ENCODE measurements at regions not wholly inside any gene's neighbourhood (a gene's known extent, or its start where the extent isn't known, plus 50 kb on each side); places are given as distances from the start of the nearest gene placed in this dataset.
"Not testable (repeated sequence)": the region's sequence is repeated elsewhere in the genome, so short reads cannot be mapped to it uniquely, and the experiment has no call there.

DNA sequence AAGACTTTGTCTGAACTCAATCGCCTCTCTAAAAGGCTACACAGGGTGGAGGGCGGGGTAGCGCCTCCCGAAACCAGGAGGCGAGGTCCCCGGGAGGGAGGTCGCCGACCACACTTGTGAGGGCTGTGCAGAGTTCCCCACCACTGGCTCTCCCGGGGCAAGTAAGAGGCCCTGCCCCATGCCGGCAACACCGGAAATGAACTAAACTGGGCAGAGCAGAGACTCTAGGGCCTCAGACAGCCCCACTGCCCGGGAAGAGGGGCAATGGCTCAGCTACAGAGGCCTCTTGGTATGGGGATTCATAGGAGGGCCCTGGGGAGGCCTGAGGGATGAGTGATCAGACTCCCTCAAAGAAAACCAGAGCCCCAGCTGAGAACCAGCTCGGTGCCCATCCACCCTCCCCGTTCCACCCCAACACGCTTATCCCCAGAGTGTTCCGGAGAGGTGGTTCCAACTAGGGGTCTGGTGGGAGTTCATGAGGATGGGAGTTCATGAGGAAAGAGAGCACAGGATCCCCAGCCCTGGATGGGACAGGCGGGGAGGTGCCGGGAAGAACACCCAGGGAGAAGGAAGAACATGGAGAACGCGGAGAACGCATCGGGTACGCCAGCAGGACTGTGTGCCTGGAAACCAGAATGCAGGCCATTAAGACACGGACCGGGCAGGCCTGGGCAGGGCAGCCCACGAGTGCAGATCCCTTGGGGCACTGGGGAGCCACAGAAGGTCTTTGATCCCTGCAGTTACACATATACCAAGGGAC lies 89.4 kb upstream of the MYL10 start:
- Histone ChIP-seq H3K36me3 (ENCODE audit: control insufficient read depth, insufficient read depth, low read length) (no peaks in the 10 kb centered on the region), H3K4me3 (ENCODE audit: low read length) (no peak overlapping the region), H3K27me3 (ENCODE audit: control insufficient read depth, insufficient read depth, low read length) (no peaks in the 10 kb centered on the region), H3K4me1 (ENCODE audit: control insufficient read depth, insufficient read depth, low read length) (no peaks in the 10 kb centered on the region), H3K9ac (ENCODE audit: low read length) (no peak overlapping the region), H3K27ac (ENCODE audit: low read depth, low read length) (no peak overlapping the region)

DNA sequence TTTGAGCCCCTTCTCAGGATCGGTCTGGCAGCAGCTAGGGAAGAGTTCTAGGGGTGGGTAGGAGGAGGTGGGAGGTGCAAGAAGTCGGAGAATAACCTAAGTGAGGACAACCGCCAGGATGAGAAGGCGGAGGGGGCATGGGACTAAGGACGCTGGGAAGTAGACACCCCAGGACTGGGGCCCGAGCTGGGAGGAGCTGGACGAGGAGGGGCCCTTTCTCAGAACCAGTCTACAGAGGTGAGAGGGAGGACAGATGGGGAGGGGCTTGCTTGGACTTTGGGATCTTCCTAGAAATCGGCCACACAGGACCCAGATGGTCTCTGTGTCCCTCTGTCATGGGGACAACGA lies 90.0 kb upstream of the MYL10 start:
- Histone ChIP-seq H3K27ac (ENCODE audit: low read depth, low read length) (no peak overlapping the region), H3K4me3 (ENCODE audit: low read length) (no peak overlapping the region), H3K27me3 (ENCODE audit: control insufficient read depth, insufficient read depth, low read length) (no peaks in the 10 kb centered on the region), H3K9ac (ENCODE audit: low read length) (no peak overlapping the region), H3K4me1 (ENCODE audit: control insufficient read depth, insufficient read depth, low read length) (no peaks in the 10 kb centered on the region), H3K36me3 (ENCODE audit: control insufficient read depth, insufficient read depth, low read length) (no peaks in the 10 kb centered on the region)

DNA sequence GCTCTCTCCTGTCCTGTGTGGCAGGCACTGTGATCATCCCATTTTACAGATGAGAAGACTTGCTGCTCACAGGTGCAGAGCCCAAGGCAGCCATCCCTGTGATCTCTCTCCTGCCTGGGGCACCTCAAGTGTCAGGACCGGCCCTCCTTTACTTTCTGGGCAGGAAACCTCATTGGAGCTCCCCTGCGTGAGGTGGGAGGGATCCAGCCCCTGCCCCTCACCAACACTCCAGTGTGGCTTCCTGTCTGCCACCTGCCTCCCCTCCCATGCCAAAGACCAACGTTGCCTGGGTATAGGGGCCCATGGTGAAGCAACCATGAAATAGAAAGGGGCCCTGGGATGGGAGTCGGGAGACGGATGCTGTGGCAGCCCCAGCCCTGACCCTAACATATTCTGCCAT lies 91.2 kb upstream of the MYL10 start:
- H3K4me1 ChIP-seq (ENCODE audit: control insufficient read depth, insufficient read depth, low read length): no peaks in the 10 kb centered on the region
- no peak overlapping the region for H3K9ac ChIP-seq (ENCODE audit: low read length)
- no peak overlapping the region for H3K4me3 ChIP-seq (ENCODE audit: low read length)
- no peaks in the 10 kb centered on the region for H3K36me3 ChIP-seq (ENCODE audit: control insufficient read depth, insufficient read depth, low read length)
- no peak overlapping the region for H3K27ac ChIP-seq (ENCODE audit: low read depth, low read length)
- H3K27me3 ChIP-seq (ENCODE audit: control insufficient read depth, insufficient read depth, low read length): no peaks in the 10 kb centered on the region

DNA sequence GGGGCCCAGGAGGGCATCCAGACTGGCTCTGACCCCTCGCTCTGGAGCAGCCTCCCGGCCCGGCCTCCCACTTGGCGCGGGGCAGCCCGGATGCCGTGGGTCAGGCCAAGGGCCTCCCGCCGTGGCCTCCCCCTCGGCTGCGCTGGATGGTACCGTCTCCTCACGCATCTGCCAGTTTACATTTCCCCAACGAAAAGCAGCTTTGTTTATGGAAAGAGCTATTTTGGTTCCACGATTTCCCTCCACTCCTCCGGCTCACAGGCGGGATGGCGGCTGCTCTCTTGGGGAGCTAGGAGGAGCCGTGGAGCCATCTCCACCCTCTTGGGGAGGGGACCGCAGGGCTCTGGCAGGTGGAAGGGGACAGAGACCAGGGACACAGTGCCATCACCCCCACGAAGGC lies 93.2 kb upstream of the MYL10 start:
- Histone ChIP-seq H3K27ac (ENCODE audit: low read depth, low read length) (no peak overlapping the region), H3K36me3 (ENCODE audit: control insufficient read depth, insufficient read depth, low read length) (no peaks in the 10 kb centered on the region), H3K27me3 (ENCODE audit: control insufficient read depth, insufficient read depth, low read length) (no peaks in the 10 kb centered on the region), H3K9ac (ENCODE audit: low read length) (no peak overlapping the region), H3K4me1 (ENCODE audit: control insufficient read depth, insufficient read depth, low read length) (no peaks in the 10 kb centered on the region), H3K4me3 (ENCODE audit: low read length) (peak overlapping the region; percentile 21)

DNA sequence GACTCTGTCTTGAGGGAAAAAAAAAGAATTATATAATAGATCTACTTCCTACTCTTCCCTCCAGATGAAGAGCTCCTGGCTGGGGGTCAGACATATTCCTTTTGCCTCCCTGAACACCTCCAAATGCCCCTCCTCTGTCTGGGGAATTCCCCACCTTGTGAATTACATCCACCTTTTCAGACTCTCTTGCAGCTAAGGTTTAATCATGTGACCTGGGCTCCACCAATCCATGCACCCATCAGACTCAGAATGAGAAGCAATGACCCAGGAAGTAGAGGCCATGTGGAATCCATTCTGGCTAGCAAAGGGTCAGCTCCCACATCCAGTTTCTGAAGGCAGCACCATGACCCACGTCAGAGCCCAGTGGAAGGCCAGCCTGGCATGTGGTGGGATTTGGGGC lies 93.6 kb upstream of the CUX1 start:
- Histone ChIP-seq H3K4me3 (ENCODE audit: low read length) (no peak overlapping the region), H3K27me3 (ENCODE audit: control insufficient read depth, insufficient read depth, low read length) (no peaks in the 10 kb centered on the region), H3K36me3 (ENCODE audit: control insufficient read depth, insufficient read depth, low read length) (no peaks in the 10 kb centered on the region), H3K27ac (ENCODE audit: low read depth, low read length) (no peak overlapping the region), H3K9ac (ENCODE audit: low read length) (no peak overlapping the region), H3K4me1 (ENCODE audit: control insufficient read depth, insufficient read depth, low read length) (no peaks in the 10 kb centered on the region)

DNA sequence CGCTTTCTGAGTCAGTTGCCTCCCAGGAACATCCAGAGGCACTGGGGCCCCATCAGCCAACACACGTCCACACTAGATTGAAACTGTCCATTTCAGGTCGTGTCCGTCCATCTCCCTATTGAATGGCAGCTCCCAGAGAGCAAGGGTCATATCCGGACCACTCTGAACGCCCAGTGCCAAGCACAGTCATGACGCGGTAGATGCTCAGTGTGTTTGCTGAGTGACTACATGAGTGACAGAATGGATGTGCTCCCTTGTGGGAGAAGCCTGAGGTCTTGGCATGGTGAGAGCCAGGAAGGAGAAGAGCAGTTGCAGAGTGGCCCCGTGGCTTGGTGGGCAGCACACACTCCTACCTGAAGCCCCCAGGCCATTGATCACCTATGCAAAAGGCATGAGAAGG lies 92.5 kb upstream of the CUX1 start:
- Histone ChIP-seq H3K9ac (ENCODE audit: low read length) (no peak overlapping the region), H3K4me1 (ENCODE audit: control insufficient read depth, insufficient read depth, low read length) (no peaks in the 10 kb centered on the region), H3K4me3 (ENCODE audit: low read length) (no peak overlapping the region), H3K27me3 (ENCODE audit: control insufficient read depth, insufficient read depth, low read length) (no peaks in the 10 kb centered on the region), H3K27ac (ENCODE audit: low read depth, low read length) (no peak overlapping the region), H3K36me3 (ENCODE audit: control insufficient read depth, insufficient read depth, low read length) (no peaks in the 10 kb centered on the region)

DNA sequence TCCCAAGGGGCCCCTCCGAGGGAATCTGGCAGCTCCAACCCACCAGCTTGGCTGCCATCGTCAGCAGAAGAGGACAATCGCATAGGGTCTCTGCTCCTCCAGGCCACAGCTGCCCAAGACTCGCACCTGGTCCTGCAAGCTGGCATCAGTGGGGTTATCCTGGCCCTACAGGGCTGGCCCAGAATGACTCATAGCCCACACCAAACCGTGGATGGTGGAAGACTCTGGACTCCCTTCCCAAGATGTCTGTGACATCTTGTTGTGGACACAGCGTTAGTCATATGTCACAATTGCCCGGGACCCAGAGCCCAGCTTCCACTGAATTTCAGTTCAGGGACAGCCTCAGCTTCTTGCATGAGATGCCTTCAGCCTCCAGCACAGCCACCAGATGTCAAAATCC lies 91.5 kb upstream of the CUX1 start:
- Histone ChIP-seq H3K27me3 (ENCODE audit: control insufficient read depth, insufficient read depth, low read length) (no peaks in the 10 kb centered on the region), H3K9ac (ENCODE audit: low read length) (no peak overlapping the region), H3K4me1 (ENCODE audit: control insufficient read depth, insufficient read depth, low read length) (no peaks in the 10 kb centered on the region), H3K36me3 (ENCODE audit: control insufficient read depth, insufficient read depth, low read length) (no peaks in the 10 kb centered on the region), H3K27ac (ENCODE audit: low read depth, low read length) (no peak overlapping the region), H3K4me3 (ENCODE audit: low read length) (no peak overlapping the region)

DNA sequence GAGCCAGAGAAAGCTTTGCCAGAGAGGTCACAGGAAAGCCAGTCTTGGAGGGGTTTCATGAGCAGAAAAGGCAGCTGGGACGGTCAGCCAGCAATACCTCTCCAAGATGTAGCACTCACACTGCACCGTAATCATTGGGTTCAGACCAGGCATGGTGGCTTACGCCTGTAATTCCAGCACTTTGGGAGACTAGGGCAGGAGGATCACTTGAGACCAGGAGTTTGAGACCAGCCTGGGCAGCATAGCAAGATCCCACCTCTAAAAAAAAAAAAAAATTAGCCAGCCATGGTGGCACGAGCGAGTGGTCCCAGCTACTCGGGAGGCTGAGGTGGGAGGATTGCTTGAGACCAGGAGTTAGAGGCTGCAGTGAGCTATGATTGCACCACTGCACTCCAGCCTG lies 90.2 kb upstream of the CUX1 start:
- no peaks in the 10 kb centered on the region for H3K36me3 ChIP-seq (ENCODE audit: control insufficient read depth, insufficient read depth, low read length)
- H3K9ac ChIP-seq (ENCODE audit: low read length): no peak overlapping the region
- no peak overlapping the region for H3K4me3 ChIP-seq (ENCODE audit: low read length)
- H3K4me1 ChIP-seq (ENCODE audit: control insufficient read depth, insufficient read depth, low read length): no peaks in the 10 kb centered on the region
- H3K27ac ChIP-seq (ENCODE audit: low read depth, low read length): no peak overlapping the region
- H3K27me3 ChIP-seq (ENCODE audit: control insufficient read depth, insufficient read depth, low read length): no peaks in the 10 kb centered on the region

DNA sequence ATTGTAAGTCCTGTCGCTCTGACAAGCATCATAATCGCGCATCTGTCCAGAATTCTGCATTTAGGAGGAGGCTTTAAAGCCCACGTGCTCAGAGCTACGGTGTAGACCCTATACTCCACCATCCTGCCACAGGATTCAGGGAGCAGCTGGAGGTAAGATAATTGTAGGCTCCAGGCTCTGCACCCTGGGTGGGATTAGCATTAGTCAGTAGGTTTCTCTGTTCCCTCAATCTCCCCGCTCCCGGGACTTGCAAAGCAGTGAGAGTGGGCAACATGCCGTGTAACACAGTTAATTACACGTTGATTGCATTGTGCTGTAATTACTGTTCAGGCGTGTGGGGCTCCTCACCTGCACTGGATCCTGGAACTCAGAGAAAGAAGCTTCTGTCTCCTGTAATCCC lies 89.3 kb upstream of the CUX1 start:
- Histone ChIP-seq H3K36me3 (ENCODE audit: control insufficient read depth, insufficient read depth, low read length) (no peaks in the 10 kb centered on the region), H3K9ac (ENCODE audit: low read length) (no peak overlapping the region), H3K27ac (ENCODE audit: low read depth, low read length) (no peak overlapping the region), H3K27me3 (ENCODE audit: control insufficient read depth, insufficient read depth, low read length) (no peaks in the 10 kb centered on the region), H3K4me3 (ENCODE audit: low read length) (no peak overlapping the region), H3K4me1 (ENCODE audit: control insufficient read depth, insufficient read depth, low read length) (no peaks in the 10 kb centered on the region)

DNA sequence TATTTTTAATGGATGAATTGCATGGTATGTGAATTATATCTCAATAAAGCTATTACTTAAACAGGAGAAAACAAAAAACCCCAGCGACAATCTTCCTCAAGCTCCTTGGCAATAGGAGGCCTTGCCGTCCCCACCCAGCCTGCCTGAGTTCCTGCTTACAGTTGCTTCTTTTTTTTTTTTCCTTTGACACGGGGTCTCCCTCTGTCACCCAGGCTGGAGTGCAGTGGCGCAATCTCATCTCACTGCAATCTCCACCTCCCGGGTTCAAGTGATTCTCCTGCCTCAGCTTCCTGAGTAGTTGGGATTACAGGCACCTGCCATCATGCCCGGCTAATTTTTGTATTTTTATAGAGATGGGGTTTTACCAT lies 88.6 kb upstream of the CUX1 start:
- not testable (repeated sequence) for H3K27ac ChIP-seq (ENCODE audit: low read depth, low read length); H3K9ac ChIP-seq (ENCODE audit: low read length)

DNA sequence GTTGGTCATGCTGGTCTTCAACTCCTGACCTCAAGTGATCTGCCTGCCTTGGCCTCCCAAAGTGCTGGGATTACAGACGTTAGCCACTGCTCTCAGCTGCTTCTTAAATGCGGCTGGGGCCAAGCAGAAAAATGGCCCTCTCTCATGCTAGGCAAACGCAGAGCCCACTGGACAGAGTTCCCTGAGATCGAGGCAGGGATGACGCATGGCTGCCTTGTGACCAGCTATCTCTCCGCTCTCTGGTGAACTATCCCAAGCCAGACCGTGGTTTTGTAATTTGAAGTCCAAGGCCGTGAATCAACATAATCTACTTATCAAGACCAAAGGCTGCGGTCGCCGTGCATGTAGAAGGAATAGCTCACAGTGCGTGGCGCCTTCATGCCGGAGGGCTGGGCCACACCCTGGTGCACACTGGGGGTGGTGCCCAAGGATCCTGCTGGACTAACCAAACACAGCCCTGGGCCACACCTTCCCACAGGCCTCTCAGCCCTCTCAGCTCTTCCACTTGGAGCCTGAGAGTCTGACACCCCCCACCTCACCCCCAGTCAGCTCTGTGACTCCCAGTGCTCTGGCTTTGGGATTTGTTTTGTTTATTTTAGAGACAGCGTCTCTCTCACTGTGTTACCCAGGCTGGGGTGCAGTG lies 88.1 kb upstream of the CUX1 start:
- Histone ChIP-seq H3K4me1 (ENCODE audit: control insufficient read depth, insufficient read depth, low read length) (no peaks in the 10 kb centered on the region), H3K9ac (ENCODE audit: low read length) (no peak overlapping the region), H3K27me3 (ENCODE audit: control insufficient read depth, insufficient read depth, low read length) (no peaks in the 10 kb centered on the region), H3K36me3 (ENCODE audit: control insufficient read depth, insufficient read depth, low read length) (no peaks in the 10 kb centered on the region), H3K4me3 (ENCODE audit: low read length) (no peak overlapping the region), H3K27ac (ENCODE audit: low read depth, low read length) (no peak overlapping the region)

More for the DNA sequence above, 88.6 kb upstream of the CUX1 start:
- not testable (repeated sequence) for H3K4me1 ChIP-seq (ENCODE audit: control insufficient read depth, insufficient read depth, low read length); H3K4me3 ChIP-seq (ENCODE audit: low read length); H3K36me3 ChIP-seq (ENCODE audit: control insufficient read depth, insufficient read depth, low read length); H3K27me3 ChIP-seq (ENCODE audit: control insufficient read depth, insufficient read depth, low read length)

DNA sequence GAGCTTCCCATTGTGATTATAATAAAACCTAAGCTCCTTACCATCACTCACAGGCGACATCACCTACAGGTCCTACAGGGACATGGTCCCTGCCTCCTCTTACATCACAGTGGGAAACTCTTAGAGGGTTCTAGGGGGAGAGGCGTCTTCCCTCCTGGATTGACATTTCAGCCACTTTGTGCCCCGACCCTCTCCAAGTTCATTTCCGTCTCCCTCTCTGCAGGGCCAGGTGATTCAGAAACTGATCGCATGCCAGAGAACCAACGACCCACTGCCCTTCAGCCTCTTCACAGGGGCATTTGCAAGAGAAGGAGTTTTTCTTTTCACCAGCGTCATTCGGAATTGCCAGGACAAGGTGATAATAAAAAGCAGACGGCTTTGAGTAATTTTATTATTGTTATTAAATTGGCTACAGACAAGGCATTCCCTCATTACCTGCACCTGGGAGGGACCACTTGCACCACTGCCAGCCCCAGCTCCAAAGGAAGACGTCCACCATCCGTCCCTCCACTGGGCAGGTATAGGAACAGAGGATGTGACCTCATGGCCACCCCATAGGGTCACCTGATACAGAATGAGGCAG lies 85.8 kb upstream of the CUX1 start:
- no peaks in the 10 kb centered on the region for H3K4me1 ChIP-seq (ENCODE audit: control insufficient read depth, insufficient read depth, low read length)
- no peaks in the 10 kb centered on the region for H3K36me3 ChIP-seq (ENCODE audit: control insufficient read depth, insufficient read depth, low read length)
- no peak overlapping the region for H3K9ac ChIP-seq (ENCODE audit: low read length)
- H3K27me3 ChIP-seq (ENCODE audit: control insufficient read depth, insufficient read depth, low read length): no peaks in the 10 kb centered on the region
- no peak overlapping the region for H3K4me3 ChIP-seq (ENCODE audit: low read length)
- H3K27ac ChIP-seq (ENCODE audit: low read depth, low read length): no peak overlapping the region

Measured in rectal smooth muscle tissue (tissue), 1 donor.